Renal cortex interstitium (tissue), 11 donors: ENCODE measurements at regions not wholly inside any gene's neighbourhood (a gene's known extent, or its start where the extent isn't known, plus 50 kb on each side); places are given as distances from the start of the nearest gene placed in this dataset.
A peak's percentile ranks its signal among the peaks of the same experiment; 100 is the strongest.

Source experiments
- DNase-seq, 11 donors: peaks; one replicate each; pipeline ENCODE4 v3.0.0-alpha.2; 2013; ENCODE audit warnings: low read depth in 9 of 11, low spot score in 4 of 11; ENCODE audit errors: extremely low read depth in 1 of 11

GRCh38 chr11:23679981-23680380, 816.9 kb upstream of the LUZP2 start:
- no peak for DNase-seq

GRCh38 chr11:23680488-23681230, 816.2 kb upstream of the LUZP2 start:
- no peak for DNase-seq

GRCh38 chr11:23684701-23685100, 812.2 kb upstream of the LUZP2 start:
- no peak for DNase-seq

GRCh38 chr11:23687991-23688390, 808.9 kb upstream of the LUZP2 start:
- DNase-seq: no peak

- no peak for DNase-seq
Measured at GRCh38 chr11:23688411-23688810, 808.4 kb upstream of the LUZP2 start.

- DNase-seq: no peak
Measured at GRCh38 chr11:23688835-23689234, 808.0 kb upstream of the LUZP2 start.

- no peak for DNase-seq
Measured at GRCh38 chr11:23696688-23697415, 800.0 kb upstream of the LUZP2 start.

- no peak for DNase-seq
Measured at GRCh38 chr11:23704183-23704582, 792.7 kb upstream of the LUZP2 start.

- no peak for DNase-seq
Measured at GRCh38 chr11:23711981-23712380, 784.9 kb upstream of the LUZP2 start.

- no peak for DNase-seq
Measured at GRCh38 chr11:23719016-23719415, 777.8 kb upstream of the LUZP2 start.

GRCh38 chr11:23723861-23724260, 773.0 kb upstream of the LUZP2 start:
- DNase-seq: no peak

- DNase-seq: no peak
Measured at GRCh38 chr11:23725752-23726151, 771.1 kb upstream of the LUZP2 start.

GRCh38 chr11:23727387-23727786, 769.5 kb upstream of the LUZP2 start:
- no peak for DNase-seq

- DNase-seq: peak in 1 of 11 donors; percentile 4
Measured at GRCh38 chr11:23727794-23728193, 769.1 kb upstream of the LUZP2 start.

GRCh38 chr11:23729088-23729487, 767.8 kb upstream of the LUZP2 start:
- DNase-seq: no peak

GRCh38 chr11:23730307-23730998, 766.4 kb upstream of the LUZP2 start:
- DNase-seq: no peak

GRCh38 chr11:23732026-23732425, 764.8 kb upstream of the LUZP2 start:
- DNase-seq: peak in 2 of 11 donors; percentile 1 to 5

- no peak for DNase-seq
Measured at GRCh38 chr11:23746896-23747295, 750.0 kb upstream of the LUZP2 start.

GRCh38 chr11:23749762-23750430, 747.0 kb upstream of the LUZP2 start:
- DNase-seq: no peak

GRCh38 chr11:23751280-23751679, 745.6 kb upstream of the LUZP2 start:
- no peak for DNase-seq
